ENCODE measurements at regions not wholly inside any gene's neighbourhood (a gene's known extent, or its start where the extent isn't known, plus 50 kb on each side); places are given as distances from the start of the nearest gene placed in this dataset.
"Not testable (repeated sequence)": the region's sequence is repeated elsewhere in the genome, so short reads cannot be mapped to it uniquely, and the experiment has no call there.

- no peak for DNase-seq (ENCODE audit: low read depth)
Measured at GRCh38 chr22:27253108-27253902, 548.3 kb downstream of the MN1 start.

GRCh38 chr22:27254063-27254462, 547.5 kb downstream of the MN1 start:
- not testable (repeated sequence) for DNase-seq (ENCODE audit: low read depth)

GRCh38 chr22:27255580-27255979, 546.0 kb downstream of the MN1 start:
- DNase-seq (ENCODE audit: low read depth): no peak

- DNase-seq (ENCODE audit: low read depth): no peak
Measured at GRCh38 chr22:27257987-27258386, 543.6 kb downstream of the MN1 start.

GRCh38 chr22:27258616-27259172, 542.9 kb downstream of the MN1 start:
- no peak for DNase-seq (ENCODE audit: low read depth)

DNA sequence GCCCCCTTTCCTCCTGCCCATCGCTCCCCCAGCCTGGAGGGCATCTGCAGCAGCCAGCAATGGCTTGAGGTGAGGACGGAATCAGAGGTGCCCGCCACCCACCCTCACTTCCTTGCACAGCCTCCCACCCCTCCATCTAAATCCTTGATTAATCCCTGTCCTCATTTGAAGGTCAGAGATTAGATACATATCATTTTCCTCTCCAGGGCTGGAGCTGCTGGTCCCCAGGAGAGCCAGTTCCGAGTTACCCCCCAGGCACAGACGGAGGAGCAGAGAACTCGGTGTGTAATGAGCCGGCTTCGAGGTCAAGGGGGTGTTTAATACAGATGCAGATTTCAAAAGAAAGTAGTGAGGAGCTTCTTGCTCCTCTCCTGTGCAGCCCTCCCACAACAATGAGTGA, 542.1 kb downstream of the MN1 start:
- DNase-seq (ENCODE audit: low read depth): no peak

- DNase-seq (ENCODE audit: low read depth): no peak
Measured at GRCh38 chr22:27260087-27260698, 541.4 kb downstream of the MN1 start.

DNA sequence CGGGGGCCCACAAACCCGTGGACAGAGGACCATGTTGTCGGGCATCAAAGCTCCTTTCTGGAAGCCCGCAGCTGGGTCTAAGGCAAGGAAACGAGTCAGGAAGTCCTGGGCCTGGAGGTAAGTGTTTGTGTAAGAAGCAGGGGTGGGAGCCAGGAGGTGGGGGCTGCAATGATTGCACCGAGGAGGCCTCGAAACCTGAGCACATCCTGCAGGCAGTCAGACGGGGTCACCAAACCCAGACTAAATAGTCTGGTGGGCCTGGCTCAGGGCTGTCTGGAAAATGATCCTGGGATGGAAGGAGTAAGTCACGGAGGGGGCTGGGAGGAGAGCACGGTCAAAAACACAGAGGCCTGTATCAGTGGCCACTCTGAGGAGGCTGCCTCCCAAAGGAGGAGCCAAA, 539.2 kb downstream of the MN1 start:
- no peak for DNase-seq (ENCODE audit: low read depth)

DNA sequence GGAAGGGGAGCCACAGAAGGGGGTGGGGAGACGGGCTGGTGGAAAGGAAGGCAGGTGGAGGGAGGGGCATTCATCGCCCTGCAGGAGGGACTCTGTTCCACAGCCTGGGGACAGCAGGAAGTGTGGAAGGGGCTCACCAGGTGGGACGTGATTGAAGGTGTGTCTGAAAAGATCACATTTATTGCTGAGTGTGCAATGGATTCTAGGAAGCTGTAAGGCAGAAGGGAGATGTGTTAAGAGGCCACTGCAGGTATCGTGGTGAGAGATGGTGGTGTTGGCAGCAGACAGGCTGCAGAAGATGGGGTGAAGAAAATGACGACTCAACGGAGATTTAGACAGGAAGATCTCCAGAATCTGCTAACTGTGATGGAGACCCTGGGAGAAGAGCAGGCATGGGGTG, 537.4 kb downstream of the MN1 start:
- no peak for DNase-seq (ENCODE audit: low read depth)

DNA sequence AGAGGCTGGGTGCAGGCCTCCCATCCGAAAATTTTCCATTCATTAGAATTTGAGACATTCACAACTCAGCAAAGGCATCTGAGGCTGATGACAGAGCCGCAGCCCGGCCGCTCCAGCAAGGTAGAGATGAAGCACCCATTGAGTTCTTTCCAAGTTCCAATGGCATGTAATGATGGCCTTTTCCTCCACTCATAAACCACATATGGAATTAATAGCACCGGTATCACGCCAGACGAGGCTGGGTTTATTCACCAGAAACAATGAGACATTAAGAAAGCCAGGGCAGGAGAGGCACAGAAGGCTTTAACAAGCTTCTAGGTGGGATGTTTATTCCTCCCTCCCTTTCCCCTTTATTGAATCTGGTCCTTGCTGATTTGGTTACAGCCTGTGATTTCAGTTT, 534.4 kb downstream of the MN1 start:
- no peak for DNase-seq (ENCODE audit: low read depth)

- DNase-seq (ENCODE audit: low read depth): no peak
Measured at GRCh38 chr22:27269751-27270543, 531.6 kb downstream of the MN1 start.

DNA sequence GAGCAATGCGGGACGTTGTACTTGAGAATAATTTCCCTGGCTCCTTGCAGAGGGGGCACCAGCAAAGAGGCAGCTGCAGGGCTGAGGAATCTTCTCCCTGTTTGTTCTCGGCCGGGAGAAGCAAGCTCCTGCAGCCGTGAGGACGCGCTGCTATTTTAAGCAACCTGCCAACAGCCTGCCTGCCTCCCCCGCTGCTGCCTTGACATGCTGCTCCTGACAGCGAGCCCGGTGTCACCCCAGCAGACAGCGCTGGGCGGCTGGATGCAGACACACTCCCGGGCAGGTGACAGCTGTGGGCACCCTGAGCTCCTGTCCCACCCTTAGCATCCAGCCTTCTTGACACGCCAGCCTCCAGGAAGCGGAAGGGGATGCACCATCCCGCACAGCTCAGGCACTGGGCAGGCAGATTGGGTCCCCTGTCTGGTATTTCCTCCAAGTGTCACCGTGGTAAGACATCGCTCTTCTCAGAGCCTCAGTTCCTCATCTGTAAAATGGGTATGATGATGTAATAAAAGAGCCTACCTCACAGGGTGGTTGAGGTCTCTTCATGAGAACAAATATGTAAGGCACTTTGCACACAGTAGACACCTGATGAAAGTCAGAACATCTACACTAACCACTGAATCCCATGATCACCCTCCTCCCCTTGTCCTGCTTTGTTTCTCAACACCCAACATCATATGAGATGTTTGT, 530.6 kb downstream of the MN1 start:
- DNase-seq (ENCODE audit: low read depth): no peak

GRCh38 chr22:27273436-27273835, 528.1 kb downstream of the MN1 start:
- no peak for DNase-seq (ENCODE audit: low read depth)

GRCh38 chr22:27273853-27274252, 527.7 kb downstream of the MN1 start:
- no peak for DNase-seq (ENCODE audit: low read depth)

DNA sequence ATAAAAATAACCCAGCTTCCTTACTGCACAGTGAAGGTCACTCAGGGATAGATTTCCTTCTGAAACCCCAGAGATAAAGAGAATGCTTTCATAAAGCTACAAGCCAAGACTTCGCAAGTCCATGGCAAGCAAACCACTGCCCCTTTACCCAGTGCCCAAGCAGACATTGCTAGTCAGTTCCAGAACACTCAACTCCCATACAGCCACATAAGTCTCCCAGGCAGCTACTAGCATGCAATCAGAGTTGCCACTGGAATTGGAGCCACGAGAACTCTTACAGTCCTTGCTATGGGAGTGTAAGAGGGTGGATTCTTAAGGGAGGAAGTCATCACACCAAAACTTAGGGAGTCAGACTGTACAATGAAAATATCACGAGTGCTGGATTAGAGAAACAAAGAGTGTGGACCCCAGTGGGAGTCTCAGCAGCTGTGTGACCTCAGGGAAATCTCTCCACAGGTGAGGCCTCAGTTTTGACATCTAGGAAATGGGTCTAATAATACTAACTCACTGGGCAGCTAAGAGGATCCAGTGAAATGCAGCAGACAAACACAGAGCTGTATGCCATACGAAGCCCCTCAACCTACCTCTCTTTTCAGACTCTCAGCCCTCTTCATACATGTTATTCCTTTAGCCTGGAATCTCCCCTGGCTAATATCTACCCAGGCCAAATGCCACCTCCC, 526.6 kb downstream of the MN1 start:
- no peak for DNase-seq (ENCODE audit: low read depth)

DNA sequence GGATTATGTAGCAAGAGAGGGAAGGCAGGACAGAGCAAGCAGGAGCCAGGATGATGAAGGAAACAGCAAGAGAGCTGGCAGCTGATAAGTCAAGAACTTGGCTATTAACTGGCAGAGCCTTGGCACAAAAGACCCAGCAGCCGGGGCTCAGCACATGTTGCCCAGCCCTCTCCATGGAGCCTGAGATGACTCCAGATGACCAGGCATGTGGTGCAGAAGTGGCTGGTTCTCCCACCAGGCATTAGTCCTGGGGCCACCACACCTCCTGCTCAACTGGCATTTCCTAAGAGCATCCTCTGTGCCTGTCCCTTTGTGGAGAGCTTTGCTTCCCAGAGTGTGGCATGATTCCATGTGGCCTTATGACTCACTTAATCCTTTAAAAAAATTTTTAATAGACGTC, 522.6 kb downstream of the MN1 start:
- DNase-seq (ENCODE audit: low read depth): no peak

DNA sequence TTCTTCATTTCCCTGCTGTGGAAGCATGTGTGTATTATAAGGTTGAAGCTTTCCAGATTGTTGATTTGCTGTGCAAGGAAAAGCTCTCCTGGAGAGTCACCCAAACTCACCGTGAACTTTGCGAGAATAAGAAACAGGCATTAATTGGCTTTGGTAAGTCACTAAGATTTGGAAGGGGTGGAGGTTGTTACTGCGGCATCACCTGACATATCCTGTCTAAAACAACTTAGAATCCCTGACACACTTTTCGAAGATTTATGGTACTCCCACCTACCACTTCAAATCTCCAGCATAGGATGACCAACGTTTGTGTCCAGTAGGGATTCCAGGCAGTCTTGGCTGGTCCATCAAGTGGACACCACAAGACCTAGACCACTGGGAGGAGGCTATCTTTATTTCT, 518.3 kb downstream of the MN1 start:
- no peak for DNase-seq (ENCODE audit: low read depth)

- DNase-seq (ENCODE audit: low read depth): no peak
Measured at GRCh38 chr22:27283714-27284113, 517.8 kb downstream of the MN1 start.

- DNase-seq (ENCODE audit: low read depth): no peak
Measured at GRCh38 chr22:27284324-27284723, 517.2 kb downstream of the MN1 start.

- DNase-seq (ENCODE audit: low read depth): no peak
Measured at GRCh38 chr22:27286711-27287110, 514.8 kb downstream of the MN1 start.

DNA sequence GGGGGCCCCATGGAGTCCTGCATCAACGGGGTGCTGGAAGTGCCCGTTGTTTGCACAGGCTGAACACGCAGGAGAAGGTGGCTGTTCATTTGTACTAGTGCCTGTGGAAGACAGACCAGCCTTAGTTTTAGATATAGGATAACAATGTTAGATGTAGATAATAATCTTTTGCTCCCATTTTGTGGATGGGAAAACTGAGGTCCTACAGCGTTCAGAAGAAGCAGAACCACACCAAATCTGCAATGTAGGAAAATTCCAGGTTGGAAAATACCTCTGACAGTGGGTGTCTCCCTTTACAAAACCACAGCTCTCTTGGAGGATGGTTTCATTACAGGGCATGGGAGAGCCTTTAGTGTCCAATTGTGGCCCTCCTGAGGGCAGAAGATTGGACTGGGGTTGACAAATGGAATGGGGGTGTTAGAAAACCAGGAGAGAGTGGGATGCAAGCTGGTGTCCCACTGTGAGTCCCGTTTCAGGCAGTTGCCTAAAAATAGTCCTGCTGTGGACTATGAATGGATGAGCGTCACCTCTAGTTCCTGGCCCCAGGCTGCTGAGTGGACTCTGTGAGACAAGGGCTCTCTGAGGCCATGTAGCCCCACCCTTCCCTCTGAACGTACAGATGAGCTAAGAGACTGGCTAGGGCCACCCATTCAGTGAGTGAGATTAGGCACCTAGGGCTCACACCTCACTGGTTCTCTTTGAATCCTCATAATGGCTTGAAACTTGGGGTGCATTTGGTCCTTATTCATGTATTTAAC, 508.8 kb downstream of the MN1 start:
- DNase-seq (ENCODE audit: low read depth): no peak

Measured in fibroblast of the conjunctiva (primary cell).